NOMO-1 treated with DMSO at 0.1 percent for 48 hours (cell line): ENCODE measurements at regions not wholly inside any gene's neighbourhood (a gene's known extent, or its start where the extent isn't known, plus 50 kb on each side); places are given as distances from the start of the nearest gene placed in this dataset.

Source experiments
- DNase-seq: peaks from one replicate; lab custom pipeline; 2025; ENCODE audit not compliant: unreplicated experiment; lab: John Stamatoyannopoulos, UW

GRCh38 chr16:73846007-73846330 lies 450.6 kb upstream of the PSMD7 start:
- no peak for DNase-seq

DNA sequence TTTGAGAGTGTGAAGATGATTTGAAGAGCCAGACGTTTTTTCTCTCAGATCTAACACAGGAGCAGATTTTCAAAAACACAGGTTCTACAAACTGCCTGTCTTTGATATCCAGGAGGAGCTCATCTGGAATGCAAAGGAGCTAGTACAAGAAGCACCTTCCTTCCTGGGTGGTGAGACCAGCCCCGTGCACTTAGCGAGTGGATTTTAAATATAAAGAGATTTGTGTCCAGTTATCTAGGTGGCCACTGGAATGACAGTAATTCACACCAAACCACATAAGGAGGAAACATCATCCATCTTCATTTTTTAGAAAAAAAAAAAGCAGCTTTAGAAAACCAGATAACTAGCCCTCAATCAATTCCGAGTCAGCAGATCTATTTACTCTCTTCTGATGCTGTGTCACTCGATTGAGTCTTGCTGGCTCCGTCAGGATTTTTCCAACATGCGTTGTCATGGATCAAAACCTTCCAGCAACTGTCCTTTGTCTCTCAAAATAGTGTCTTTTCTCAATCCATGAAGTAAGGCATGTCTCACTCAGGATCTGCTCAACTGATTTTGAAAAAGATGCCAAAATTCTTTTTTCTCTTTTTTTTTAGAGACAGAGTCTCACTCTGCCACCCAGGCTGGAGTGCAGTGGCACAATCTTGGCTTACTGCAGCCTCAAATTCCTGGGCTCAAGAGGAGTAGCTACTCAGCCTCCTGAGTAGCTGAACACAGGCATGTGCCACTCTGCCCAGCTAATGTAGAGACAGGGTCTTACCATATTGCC lies 451.2 kb upstream of the PSMD7 start:
- no peak for DNase-seq

DNA sequence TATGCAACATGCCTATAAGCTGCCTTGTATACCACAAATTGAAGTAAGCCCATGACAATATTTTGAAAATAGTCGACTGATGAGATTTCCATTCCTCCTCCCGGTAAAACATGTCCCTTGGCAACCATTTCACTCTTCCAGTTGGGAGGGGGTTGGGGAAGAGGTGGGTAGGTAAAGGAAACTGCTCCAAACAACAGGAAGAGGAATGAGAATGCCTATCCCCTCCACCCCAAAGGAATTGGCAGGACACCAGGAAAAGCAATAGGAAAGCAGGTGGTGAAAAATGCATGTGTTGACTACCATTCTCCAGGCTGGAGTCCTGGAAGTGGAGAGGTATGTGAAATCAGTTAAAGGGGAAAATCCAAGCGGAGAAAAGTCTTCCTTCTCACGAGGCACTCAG lies 455.9 kb upstream of the PSMD7 start:
- DNase-seq = no peak

DNA sequence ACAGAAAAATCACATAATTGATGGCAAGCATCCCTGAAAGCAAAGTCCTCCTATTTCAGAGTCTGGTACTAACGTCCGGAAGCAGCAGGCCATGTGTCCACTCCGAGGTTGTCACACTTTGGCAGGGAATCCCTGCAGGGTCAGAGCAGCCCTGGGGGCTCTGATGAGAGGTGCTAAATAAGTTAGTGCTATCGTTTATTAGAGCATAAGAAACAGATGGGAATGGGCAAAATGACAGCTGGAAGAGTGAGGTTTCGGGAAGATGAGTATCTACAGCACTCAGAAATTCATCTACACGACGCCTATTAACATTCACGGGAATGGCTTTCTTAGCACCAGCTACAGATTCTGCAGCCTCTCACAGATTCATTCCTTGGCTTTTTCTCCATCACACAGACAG lies 465.4 kb upstream of the PSMD7 start:
- no peak for DNase-seq

DNA sequence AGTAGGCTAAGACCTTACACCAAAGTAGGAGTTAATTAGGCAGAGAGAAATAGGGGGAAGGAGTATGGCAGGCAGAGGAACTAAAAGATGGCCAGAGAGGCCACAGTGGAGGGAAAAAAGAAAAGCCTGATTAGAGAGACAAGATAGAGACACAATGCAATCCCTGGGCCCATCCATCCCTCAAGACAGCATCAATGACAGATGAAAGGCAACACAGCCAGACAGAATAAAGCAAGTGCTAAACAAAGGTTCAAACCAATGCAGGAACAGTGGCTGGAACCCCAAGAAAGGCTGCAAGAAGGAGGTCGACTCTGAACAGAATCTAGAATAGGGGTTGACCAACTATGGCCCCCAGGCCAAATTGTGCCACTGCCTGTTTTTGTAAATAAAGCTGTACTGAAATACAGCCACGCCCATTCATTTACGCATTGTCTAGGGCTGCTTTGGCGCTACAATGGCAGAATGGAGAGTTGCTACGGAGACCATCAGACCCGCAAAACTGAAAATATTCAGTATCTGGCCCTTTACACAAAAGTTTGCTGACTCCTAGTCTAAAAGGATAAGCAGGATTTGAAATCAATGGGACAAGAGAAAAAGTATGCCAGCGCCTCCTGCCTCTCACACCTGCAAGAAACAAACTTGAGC lies 473.3 kb upstream of the PSMD7 start:
- no peak for DNase-seq

GRCh38 chr16:73817526-73818324 lies 478.9 kb upstream of the PSMD7 start:
- no peak for DNase-seq

DNA sequence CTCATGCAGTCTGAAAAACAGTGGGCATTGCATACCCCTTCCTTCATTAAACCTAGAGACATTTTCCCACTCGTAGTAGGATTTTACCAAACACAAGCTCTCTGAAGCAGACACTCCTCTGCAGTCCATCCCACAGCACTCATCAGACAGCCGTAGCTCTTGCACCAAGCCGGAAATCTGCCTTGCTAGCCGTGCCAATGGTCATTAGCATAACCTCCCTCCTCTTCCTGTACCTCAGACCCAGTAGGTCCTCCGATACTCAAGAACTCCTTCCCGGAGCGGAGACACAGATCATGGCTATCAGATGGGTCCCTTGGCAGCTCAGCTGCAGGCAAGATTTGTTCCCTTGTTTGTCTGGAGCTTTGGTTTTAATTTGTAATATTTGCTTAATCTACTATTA lies 483.1 kb upstream of the PSMD7 start:
- no peak for DNase-seq

DNA sequence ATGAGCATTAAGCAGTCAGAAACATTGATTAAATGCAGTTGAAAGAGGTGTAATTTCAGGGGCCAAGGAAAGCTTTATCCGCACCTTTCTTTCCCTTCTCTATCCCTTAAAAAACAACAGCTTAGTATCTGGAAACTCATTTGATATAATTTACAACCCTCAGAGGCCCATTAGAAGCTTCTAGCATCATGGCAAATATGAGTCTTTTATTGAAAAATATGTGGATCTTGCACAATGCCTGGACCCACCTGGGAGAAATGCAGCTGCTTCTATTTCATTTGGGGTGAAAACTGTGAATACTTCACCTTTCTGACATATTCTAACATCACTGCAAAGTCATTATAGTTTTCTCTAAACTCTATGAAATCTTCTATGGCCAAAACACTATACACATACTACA lies 492.2 kb upstream of the PSMD7 start:
- DNase-seq = no peak

GRCh38 chr16:73798471-73798870 lies 498.1 kb upstream of the PSMD7 start:
- DNase-seq = no peak

DNA sequence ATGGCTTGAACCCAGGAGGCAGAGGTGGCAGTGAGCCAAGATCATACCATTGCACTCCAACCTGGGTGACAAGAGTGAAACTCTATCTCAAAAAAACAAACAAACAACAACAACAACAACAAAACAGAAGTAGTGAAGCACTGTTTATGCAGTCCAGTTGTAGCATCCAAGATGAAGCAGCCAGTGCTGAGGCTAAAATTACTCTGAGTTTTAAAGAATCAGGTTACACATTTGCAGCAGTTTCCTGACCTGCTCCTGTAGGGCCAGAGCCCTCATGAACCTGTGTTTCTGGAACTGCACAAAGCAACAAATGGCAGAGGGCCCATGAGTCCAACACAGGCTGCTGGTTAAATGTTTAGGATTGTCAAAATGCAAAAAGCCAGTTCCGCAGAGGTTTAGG lies 499.5 kb upstream of the PSMD7 start:
- no peak for DNase-seq

GRCh38 chr16:73796241-73796640 lies 500.4 kb upstream of the PSMD7 start:
- DNase-seq = no peak

- no peak for DNase-seq
Measured at GRCh38 chr16:73794994-73795393, 501.6 kb upstream of the PSMD7 start.

DNA sequence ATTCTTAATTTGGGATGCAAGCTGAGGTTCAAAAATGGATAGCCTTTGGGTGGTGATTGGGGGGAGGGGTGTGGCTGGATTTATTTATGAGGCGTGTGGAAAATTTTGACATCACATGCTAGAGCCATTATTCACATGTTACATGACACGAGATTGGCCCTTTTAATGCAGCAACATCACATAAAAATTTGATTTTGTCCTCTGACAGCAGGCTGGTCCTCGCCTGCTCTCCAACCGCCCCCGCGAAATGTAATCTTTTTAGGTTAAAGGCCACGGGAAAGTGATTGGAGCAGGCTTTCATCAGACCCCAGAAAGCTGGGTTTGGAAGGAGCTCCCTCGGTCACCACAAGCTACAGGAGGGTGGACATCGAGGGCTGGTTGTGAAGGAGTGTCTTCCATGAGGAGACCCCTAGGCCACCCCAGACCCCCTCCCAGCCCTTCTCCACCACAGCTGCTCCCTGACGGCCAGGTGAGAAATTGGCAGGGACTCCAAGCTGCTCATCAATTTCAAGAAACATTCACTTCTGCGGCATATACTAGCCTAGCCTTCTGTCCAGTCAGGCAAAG lies 502.7 kb upstream of the PSMD7 start:
- DNase-seq = no peak

GRCh38 chr16:73793260-73793659 lies 503.4 kb upstream of the PSMD7 start:
- no peak for DNase-seq

DNA sequence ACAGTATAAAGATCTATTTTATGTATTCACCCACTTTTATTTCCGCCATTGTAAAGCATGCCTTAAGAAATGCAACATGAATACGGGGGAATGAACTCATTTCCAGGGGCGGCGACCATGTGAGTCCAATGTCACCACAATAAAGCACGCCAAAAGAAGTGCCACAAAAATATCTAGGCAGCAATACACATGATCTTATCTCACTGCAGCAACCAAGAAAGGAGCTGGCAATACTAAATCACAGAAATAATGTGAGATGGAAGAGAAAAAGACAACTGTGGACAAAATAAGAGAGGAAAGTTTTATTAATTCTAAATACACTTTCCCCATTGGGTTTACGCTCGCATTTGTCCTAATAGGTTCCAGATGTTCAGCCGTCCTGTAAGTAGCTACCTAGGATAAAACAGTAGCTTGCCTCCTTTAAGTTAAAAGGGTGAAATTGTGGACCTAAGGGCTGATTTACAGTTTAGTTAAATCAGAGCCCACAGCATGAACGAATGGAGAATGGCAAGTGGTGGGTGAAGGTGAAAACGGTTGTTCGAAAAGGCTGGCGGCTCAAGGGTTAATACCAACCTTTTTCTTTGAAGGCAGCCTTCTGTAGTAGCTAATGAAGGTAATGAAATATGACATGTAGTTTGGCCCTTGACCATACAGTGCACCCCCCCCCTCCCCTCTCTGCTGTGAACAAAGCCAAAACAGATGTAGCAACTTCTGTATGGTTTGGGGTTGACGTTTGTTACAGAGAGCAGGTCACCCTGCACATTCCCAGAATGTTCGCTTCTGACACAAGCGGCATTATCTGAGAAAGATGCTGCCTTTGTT lies 504.2 kb upstream of the PSMD7 start:
- DNase-seq = no peak

DNA sequence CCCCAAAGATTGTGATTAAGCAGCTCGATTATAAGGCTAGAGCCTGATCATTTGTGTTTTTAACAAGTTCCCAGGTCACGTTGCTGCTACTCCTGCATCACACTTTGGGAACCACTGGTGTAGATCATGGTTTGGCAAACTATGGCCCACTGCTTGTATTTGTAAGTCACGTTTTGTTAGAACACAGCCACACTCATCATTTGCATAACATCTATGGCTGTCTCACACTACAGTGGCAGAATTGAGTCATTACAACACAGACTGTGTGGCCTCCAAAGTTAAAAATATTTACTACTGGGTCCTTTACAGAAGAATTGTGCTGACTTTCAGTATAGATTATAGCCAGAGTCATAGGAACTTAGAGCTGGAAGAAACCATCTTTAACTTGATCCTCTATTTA lies 515.3 kb upstream of the PSMD7 start:
- DNase-seq = no peak

DNA sequence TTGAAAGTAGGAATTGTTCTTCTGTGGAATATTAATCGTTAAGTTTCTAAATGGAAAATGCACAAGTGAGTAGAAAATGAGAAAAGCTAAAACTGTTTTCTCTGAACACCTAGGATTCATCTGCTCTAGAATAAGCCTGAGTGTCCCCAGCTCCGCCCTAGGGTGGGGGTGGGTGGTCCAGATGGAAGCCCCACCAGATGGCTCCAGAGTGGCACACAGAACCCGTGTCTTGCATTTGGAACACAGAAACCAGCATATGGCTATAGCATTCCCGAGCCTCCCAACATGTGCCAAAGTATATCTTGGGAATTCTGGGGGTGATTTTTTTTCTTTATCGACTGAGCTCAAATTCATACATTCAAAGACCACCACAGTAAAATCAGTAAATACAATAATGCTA lies 517.7 kb upstream of the PSMD7 start:
- no peak for DNase-seq

GRCh38 chr16:73775841-73776388 lies 520.7 kb upstream of the PSMD7 start:
- no peak for DNase-seq

GRCh38 chr16:73771196-73772064 lies 525.2 kb upstream of the PSMD7 start:
- no peak for DNase-seq

- DNase-seq = no peak
Measured at GRCh38 chr16:73768786-73769203, 527.8 kb upstream of the PSMD7 start.
